GM23248 (cell line): ENCODE measurements at regions not wholly inside any gene's neighbourhood (a gene's known extent, or its start where the extent isn't known, plus 50 kb on each side); places are given as distances from the start of the nearest gene placed in this dataset.

Experiments used
- EZH2 ChIP-seq: fragments of 200-600 bp; sonication (generic); IDR thresholded peaks from 2 replicates; pipeline ENCODE4 v1.6.1; 2018; ENCODE audit warnings: antibody characterized with exemption, mild to moderate bottlenecking; ENCODE audit not compliant: insufficient read depth, poor library complexity, severe bottlenecking
- EZH2phosphoT487 ChIP-seq: fragments of 200-600 bp; sonication (generic); IDR thresholded peaks from 2 replicates; pipeline ENCODE4 v1.6.1; 2018; ENCODE audit warnings: antibody characterized with exemption, moderate library complexity, mild to moderate bottlenecking, low read depth; ENCODE audit not compliant: insufficient read depth

DNA sequence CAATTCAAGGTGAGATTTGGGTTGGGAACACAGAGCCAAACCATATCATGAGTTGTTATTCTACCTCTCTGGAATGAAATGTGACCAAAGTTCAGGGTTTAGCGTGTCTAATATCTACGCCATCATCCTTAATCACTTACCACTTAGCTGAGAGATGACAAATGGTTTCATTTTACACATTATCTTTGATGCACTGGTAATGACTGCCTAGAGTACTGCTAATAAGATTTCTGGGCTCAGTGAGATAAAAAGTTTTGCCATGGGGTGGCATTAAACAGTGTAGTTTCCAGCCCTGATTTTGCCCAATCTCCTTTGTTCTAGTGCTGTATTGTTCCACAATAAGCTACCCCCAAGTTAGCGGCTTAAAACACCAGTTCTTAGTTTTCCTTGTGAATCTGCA, 367.2 kb downstream of the MLLT3 start:
- TF ChIP-seq EZH2 (no peak), EZH2phosphoT487 (no peak)
